IMR-90 (cell line): ENCODE measurements at regions not wholly inside any gene's neighbourhood (a gene's known extent, or its start where the extent isn't known, plus 50 kb on each side); places are given as distances from the start of the nearest gene placed in this dataset.

Source experiments
- ATAC-seq: fragments of 200-7000 bp; cut with Tn5 transposase; 2 replicates; pipeline ENCODE4 v1.9.1; 2020; ENCODE audit warnings: low read depth, mild to moderate bottlenecking, moderate library complexity
- BruUV-seq: library from RNA; stranded (reverse); fragments of 400-500 nt; replicated peaks from 2 replicates; lab custom pipeline; 2021; lab: Mats Ljungman, UMichigan
- CTCF ChIA-PET: fragments of 300-600 bp; formaldehyde crosslinking; extraction: SDS; loops from one replicate; lab custom pipeline; 2021; ENCODE audit warnings: antibody characterized with exemption; lab: Yijun Ruan, JAX
- POLR2A ChIA-PET: fragments of 300-600 bp; sonication (Branson Sonifier 250); formaldehyde crosslinking; loops from one replicate; lab custom pipeline; 2022; ENCODE audit warnings: antibody characterized with exemption; ENCODE audit not compliant: unreplicated experiment; lab: Charles Lee
- DNase-seq: peaks from one replicate; pipeline ENCODE4 v3.0.0; 2013
- H2AFZ ChIP-seq: replicated peaks from 2 replicates; pipeline ENCODE3; 2013; ENCODE audit warnings: low read length, mild to moderate bottlenecking; ENCODE audit not compliant: poor library complexity
- H2AK5ac ChIP-seq: 2 replicates; pipeline ENCODE4 v1.6.1; 2013; ENCODE audit warnings: low read depth, low read length, inconsistent platforms
- H2AK9ac ChIP-seq: replicated peaks from 2 replicates; pipeline ENCODE3; 2013; ENCODE audit warnings: mild to moderate bottlenecking, low read depth, low read length, moderate library complexity; ENCODE audit not compliant: poor library complexity
- H2BK120ac ChIP-seq: 2 replicates; pipeline ENCODE4 v1.6.1; 2013; ENCODE audit warnings: low read depth, low read length, inconsistent platforms
- H2BK15ac ChIP-seq: 3 replicates; pipeline ENCODE4 v1.6.1; 2013; ENCODE audit warnings: low read depth, low read length, inconsistent platforms
- H2BK20ac ChIP-seq: 2 replicates; pipeline ENCODE4 v1.6.1; 2013; ENCODE audit warnings: low read depth, mild to moderate bottlenecking, inconsistent platforms, low read length, moderate library complexity
- H2BK5ac ChIP-seq: 2 replicates; pipeline ENCODE4 v1.6.1; 2013; ENCODE audit warnings: mild to moderate bottlenecking, low read depth, low read length, inconsistent platforms; ENCODE audit not compliant: poor library complexity, severe bottlenecking
- H3K14ac ChIP-seq: replicated peaks from 2 replicates; pipeline ENCODE4 v1.6.1; 2013; ENCODE audit warnings: low read depth, low read length, inconsistent platforms
- H3K18ac ChIP-seq: 2 replicates; pipeline ENCODE4 v1.6.1; 2013; ENCODE audit warnings: low read depth, low read length, control low read depth
- H3K23ac ChIP-seq: 2 replicates; pipeline ENCODE4 v1.6.1; 2013; ENCODE audit warnings: low read depth, low read length, inconsistent platforms
- H3K27ac ChIP-seq: 2 replicates; pipeline ENCODE4 v1.5.1; 2013; ENCODE audit warnings: mild to moderate bottlenecking, control low read depth, low read length; ENCODE audit not compliant: insufficient read depth
- H3K27me3 ChIP-seq: 2 replicates; pipeline ENCODE4 v1.6.1; 2013; ENCODE audit warnings: low read length; ENCODE audit not compliant: control insufficient read depth, insufficient read depth
- H3K36me3 ChIP-seq: 2 replicates; pipeline ENCODE4 v1.6.1; 2013; ENCODE audit warnings: low read length, mixed read lengths; ENCODE audit not compliant: control insufficient read depth, insufficient read depth
- H3K4ac ChIP-seq: 2 replicates; pipeline ENCODE4 v1.6.1; 2013; ENCODE audit warnings: low read depth, low read length, inconsistent platforms
- H3K4me1 ChIP-seq: 2 replicates; pipeline ENCODE4 v1.6.1; 2013; ENCODE audit warnings: low read length, mixed read lengths; ENCODE audit not compliant: control insufficient read depth, insufficient read depth
- H3K4me2 ChIP-seq: 2 replicates; pipeline ENCODE4 v1.6.1; 2013; ENCODE audit warnings: low read depth, mild to moderate bottlenecking, control low read depth, low read length, moderate library complexity
- H3K4me3 ChIP-seq: 2 replicates; pipeline ENCODE4 v1.5.1; 2013; ENCODE audit warnings: low read depth, mild to moderate bottlenecking, control low read depth, low read length, moderate library complexity; ENCODE audit not compliant: insufficient read depth
- H3K56ac ChIP-seq: 2 replicates; pipeline ENCODE4 v1.6.1; 2013; ENCODE audit warnings: low read length, inconsistent platforms; ENCODE audit not compliant: insufficient read depth; ENCODE audit errors: extremely low read depth
- H3K79me1 ChIP-seq, 2 experiments: 2 replicates each; pipeline ENCODE4 v1.6.1; 2013; ENCODE audit warnings: low read length in 2 of 2, inconsistent platforms in 1 of 2, low read depth in 1 of 2
- H3K9ac ChIP-seq: 2 replicates; pipeline ENCODE4 v1.6.1; 2013; ENCODE audit warnings: low read depth, low read length, control low read depth
- H3K9me1 ChIP-seq: 2 replicates; pipeline ENCODE4 v1.6.1; 2013; ENCODE audit warnings: low read length, inconsistent platforms; ENCODE audit not compliant: insufficient read depth
- H3K9me3 ChIP-seq: 2 replicates; pipeline ENCODE4 v1.6.1; 2013; ENCODE audit warnings: low read length; ENCODE audit not compliant: control insufficient read depth, insufficient read depth
- H4K20me1 ChIP-seq: 2 replicates; pipeline ENCODE4 v1.6.1; 2013; ENCODE audit warnings: low read length, inconsistent platforms; ENCODE audit not compliant: insufficient read depth
- H4K5ac ChIP-seq: 2 replicates; pipeline ENCODE4 v1.6.1; 2013; ENCODE audit warnings: mild to moderate bottlenecking, low read depth, low read length, control low read depth
- H4K8ac ChIP-seq, 2 experiments: 2 replicates each; pipeline ENCODE4 v1.6.1; 2013; ENCODE audit warnings: low read depth in 2 of 2, low read length in 2 of 2, control low read depth in 1 of 2, inconsistent platforms in 1 of 2
- H4K91ac ChIP-seq: 2 replicates; pipeline ENCODE4 v1.6.1; 2013; ENCODE audit warnings: low read depth, low read length, inconsistent platforms; ENCODE audit not compliant: insufficient read depth
- BHLHE40 ChIP-seq: fragments of 150-350 bp; IDR thresholded peaks from 2 replicates; pipeline ENCODE4 v1.6.1; 2016; ENCODE audit warnings: mild to moderate bottlenecking, low read depth, low read length
- CEBPB ChIP-seq: IDR thresholded peaks from 2 replicates; pipeline ENCODE4 v1.6.1; 2012; ENCODE audit warnings: low read depth, low read length, improper control_type of control experiment
- CTCF ChIP-seq: conservative IDR thresholded peaks from 2 replicates; pipeline ENCODE4 v1.5.1; 2012; ENCODE audit warnings: mild to moderate bottlenecking, low read depth, low read length, improper control_type of control experiment
- MAFK ChIP-seq: IDR thresholded peaks from 2 replicates; pipeline ENCODE4 v1.6.1; 2012; ENCODE audit warnings: low read depth, low read length, improper control_type of control experiment
- MAZ ChIP-seq: IDR thresholded peaks from 2 replicates; pipeline ENCODE4 v1.6.1; 2012; ENCODE audit warnings: low read depth, mild to moderate bottlenecking, low read length, improper control_type of control experiment, moderate library complexity, borderline replicate concordance
- MXI1 ChIP-seq: IDR thresholded peaks from 2 replicates; pipeline ENCODE4 v1.6.1; 2012; ENCODE audit warnings: low read depth, mild to moderate bottlenecking, low read length, moderate library complexity, borderline replicate concordance
- RFX5 ChIP-seq: IDR thresholded peaks from 2 replicates; pipeline ENCODE4 v1.8.0; 2012; ENCODE audit warnings: low read depth, mild to moderate bottlenecking, low read length, moderate library complexity
- SMC3 ChIP-seq: fragments of 150-350 bp; IDR thresholded peaks from 2 replicates; pipeline ENCODE4 v1.6.1; 2016; ENCODE audit warnings: low read depth, mild to moderate bottlenecking, antibody characterized with exemption, low read length, moderate library complexity
- WGBS, 2 experiments: methylation state at CpG; one replicate each; pipeline versions ENCODE4 v1.1.5 to v1.1.7; 2013; ENCODE audit warnings: missing lambda C conversion rate in 2 of 2; ENCODE audit not compliant: insufficient read length in 1 of 2; ENCODE audit errors: extremely low coverage in 2 of 2; 5-methylcytosine and 5-hydroxymethylcytosine counted together
- dilution Hi-C: fragments of 300-500 bp; cut with HindIII; formaldehyde crosslinking; loops from one replicate; pipeline ENCODE4 v1.14.3; 2018; ENCODE audit warnings: low sequenced_read_pairs; ENCODE audit not compliant: unreplicated experiment
- in situ Hi-C: fragments of 300-500 bp; cut with MboI; formaldehyde crosslinking; loops from 3 replicates; pipeline ENCODE4 v1.14.3; 2019; ENCODE audit warnings: low sequenced_read_pairs, inconsistent platforms, mixed read lengths
- intact Hi-C: fragments of 100-400 bp; cut with micrococcal nuclease; formaldehyde crosslinking; loops from 2 replicates; pipeline ENCODE4 v1.10.0; 2022
- TF ChIP-seq, protein P1 (sequence below): fragments of 150-350 bp; IDR thresholded peaks from 2 replicates; pipeline ENCODE4 v1.6.1; 2017; ENCODE audit warnings: mild to moderate bottlenecking, antibody characterized with exemption, low read length, low read depth

DNA sequence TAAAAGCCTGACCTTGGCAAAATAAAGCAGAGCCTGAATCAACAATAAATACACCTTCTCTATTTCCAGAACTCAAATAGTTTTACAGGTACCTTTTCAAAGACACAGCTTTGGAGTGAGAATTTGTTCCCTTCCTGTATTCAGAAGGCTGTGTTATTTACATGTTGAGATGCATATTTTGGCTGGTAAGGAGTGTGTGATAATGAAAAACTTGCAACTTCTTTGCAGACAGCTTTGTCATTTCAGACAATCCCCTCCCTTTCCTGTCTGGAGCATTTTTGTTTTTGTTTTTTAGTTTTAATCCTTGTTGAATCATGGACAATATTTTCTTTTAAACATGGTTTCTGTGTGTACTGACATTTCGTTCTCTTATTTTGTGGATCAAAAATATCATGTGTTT is 493.8 kb downstream of the FAT4 start:
- no peak overlapping the region for H3K4me2 ChIP-seq
- no peak overlapping the region for H3K27ac ChIP-seq
- H3K9me1 ChIP-seq = no peaks in the 10 kb centered on the region
- H3K56ac ChIP-seq = no peak overlapping the region
- no peak overlapping the region for H4K5ac ChIP-seq
- H2BK15ac ChIP-seq = no peak overlapping the region
- H2BK20ac ChIP-seq = no peak overlapping the region
- H2AK9ac ChIP-seq = no peak overlapping the region
- ATAC-seq (no peak), DNase-seq (no peak)
- H3K9ac ChIP-seq = no peak overlapping the region
- ChIA-PET POLR2A (no interaction called here), CTCF (interaction anchor here (0.6 kb wide), 1 partner anchor 10 kb away, joined by 6 read pairs; no protein-coding TSS in a partner anchor)
- no peaks in the 10 kb centered on the region for H3K9me3 ChIP-seq
- no peak overlapping the region for H2AFZ ChIP-seq
- no peak overlapping the region for H4K91ac ChIP-seq
- no peak overlapping the region for H3K23ac ChIP-seq
- H3K79me1 ChIP-seq = no peaks in the 10 kb centered on the region
- H3K4me1 ChIP-seq = no peaks in the 10 kb centered on the region
- TF ChIP-seq CEBPB = no peak
- no peak for TF ChIP-seq SMC3
- TF ChIP-seq RFX5 = no peak
- TF ChIP-seq MAFK = no peak
- TF ChIP-seq CTCF = no peak
- no peak for TF ChIP-seq MAZ
- TF ChIP-seq, protein P1, sequence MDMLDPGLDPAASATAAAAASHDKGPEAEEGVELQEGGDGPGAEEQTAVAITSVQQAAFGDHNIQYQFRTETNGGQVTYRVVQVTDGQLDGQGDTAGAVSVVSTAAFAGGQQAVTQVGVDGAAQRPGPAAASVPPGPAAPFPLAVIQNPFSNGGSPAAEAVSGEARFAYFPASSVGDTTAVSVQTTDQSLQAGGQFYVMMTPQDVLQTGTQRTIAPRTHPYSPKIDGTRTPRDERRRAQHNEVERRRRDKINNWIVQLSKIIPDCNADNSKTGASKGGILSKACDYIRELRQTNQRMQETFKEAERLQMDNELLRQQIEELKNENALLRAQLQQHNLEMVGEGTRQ = no peak
- no peak for TF ChIP-seq BHLHE40
- TF ChIP-seq MXI1 = no peak
- in situ Hi-C loops (no loop called here), dilution Hi-C loops (no loop called here), intact Hi-C loops (no loop called here)
- H3K18ac ChIP-seq = no peak overlapping the region
- WGBS, 2 experiments = no CpG with 5 or more reads among the region's 1 CpG
- no peak overlapping the region for H2BK120ac ChIP-seq
- no peak overlapping the region for H3K4ac ChIP-seq
- H3K36me3 ChIP-seq = no peaks in the 10 kb centered on the region
- H3K14ac ChIP-seq = no peak overlapping the region
- no peak overlapping the region for H3K4me3 ChIP-seq
- BruUV-seq = no TSS peak
- H4K20me1 ChIP-seq = no peaks in the 10 kb centered on the region
- no peak overlapping the region for H2AK5ac ChIP-seq
- no peaks in the 10 kb centered on the region for H3K27me3 ChIP-seq
- no peak overlapping the region for H4K8ac ChIP-seq
- no peak overlapping the region for H2BK5ac ChIP-seq
